ENCODE measurements at regions not wholly inside any gene's neighbourhood (a gene's known extent, or its start where the extent isn't known, plus 50 kb on each side); places are given as distances from the start of the nearest gene placed in this dataset.

DNA sequence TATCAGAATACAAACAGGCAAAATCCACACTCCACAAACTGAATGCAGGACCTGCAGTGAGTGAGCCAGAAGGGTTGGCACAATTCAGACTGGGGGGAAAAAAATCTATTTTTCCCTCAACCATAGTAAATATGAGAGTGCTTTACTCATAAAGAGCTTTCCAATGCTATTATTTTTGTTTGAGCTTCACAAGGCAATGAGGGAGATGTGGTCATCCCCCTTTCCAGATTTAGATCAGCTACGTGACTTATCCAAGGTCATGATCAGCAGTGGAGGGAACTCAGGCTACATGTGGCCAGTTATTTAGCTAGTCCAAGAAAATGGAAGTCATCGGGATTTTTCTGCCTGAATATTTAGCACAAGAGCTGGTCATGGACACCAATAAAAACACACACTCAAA, 120.4 kb upstream of the KLF7 start:
- no peaks in the 10 kb centered on the region for H3K79me2 ChIP-seq (ENCODE audit: control insufficient read depth, insufficient read depth, low read length)
- ATAC-seq (ENCODE audit: low read depth) = no peak
- no peak overlapping the region for H3K27ac Mint-ChIP-seq

DNA sequence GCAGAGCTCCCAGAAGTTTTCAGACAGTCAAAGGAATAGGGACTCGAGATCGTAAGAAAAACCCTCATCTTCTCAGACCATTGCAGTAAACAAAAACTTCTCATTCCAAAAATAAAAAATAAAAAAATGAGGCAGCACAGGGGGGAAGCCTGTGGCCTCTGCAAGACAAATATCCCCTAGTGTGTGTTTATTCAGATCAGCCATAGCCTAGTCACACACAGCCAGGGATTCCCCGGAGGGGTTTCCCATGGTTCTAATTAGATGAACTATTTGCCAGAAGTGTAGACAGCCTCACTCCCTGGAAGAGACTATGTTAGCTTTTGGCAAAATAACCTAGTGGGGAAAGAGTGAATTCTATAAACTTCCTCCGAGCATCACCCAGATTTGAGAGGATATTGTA, 122.9 kb upstream of the KLF7 start:
- Histone ChIP-seq H3K27me3 (replicated peaks in 1 of 4; ENCODE audit: control extremely low read depth in 1 of 4, control insufficient read depth in 3 of 4, insufficient read depth in 4 of 4, low read length in 3 of 4) (no peaks in the 10 kb centered on the region), H4K20me1 (ENCODE audit: control insufficient read depth, insufficient read depth, low read length, poor library complexity, severe bottlenecking) (no peaks in the 10 kb centered on the region), H3K9ac (ENCODE audit: low read length) (no peak overlapping the region), H3K79me2 (ENCODE audit: control insufficient read depth, insufficient read depth, low read length) (no peaks in the 10 kb centered on the region), H3K36me3 (replicated peaks in 1 of 2; ENCODE audit: control extremely low read depth in 1 of 2, control insufficient read depth in 1 of 2, extremely low read depth in 1 of 2, insufficient read depth in 2 of 2, low read length in 1 of 2) (no peaks in the 10 kb centered on the region), H3K4me2 (replicated peaks; ENCODE audit: low read depth, low read length, poor library complexity, severe bottlenecking) (no peak overlapping the region), H3K9me3 (ENCODE audit: control extremely low read depth in 1 of 3, control insufficient read depth in 2 of 3, insufficient read depth in 1 of 3, low read length in 2 of 3) (no peaks in the 10 kb centered on the region), H3K4me3 (ENCODE audit: control extremely low read depth in 1 of 5, extremely low read depth in 1 of 5, insufficient read depth in 1 of 5, low read depth in 2 of 5, low read length in 4 of 5) (no peak overlapping the region), H3K4me1 (ENCODE audit: control insufficient read depth in 2 of 2, insufficient read depth in 2 of 2, low read length in 2 of 2) (no peaks in the 10 kb centered on the region), H2AFZ (ENCODE audit: insufficient read depth, low read depth, low read length, poor library complexity, severe bottlenecking) (no peak overlapping the region), H3K27ac (ENCODE audit: low read length in 2 of 2) (no peak overlapping the region)
- Mint-ChIP-seq H3K27me3 (no peaks in the 10 kb centered on the region), H3K4me1 (peaks cover 9% of the 10 kb centered on the region), H3K4me3 (no peak overlapping the region), H3K27ac (no peak overlapping the region), H3K9me3 (ENCODE audit: insufficient read depth) (no peaks in the 10 kb centered on the region)
- ATAC-seq (ENCODE audit: low read depth) (no peak), DNase-seq (no peak)
- ChIA-PET CTCF (interaction anchor here (1.6 kb wide), 1 partner anchor 594 kb away, joined by 3 read pairs; no protein-coding TSS in a partner anchor), POLR2A (no interaction called here)
- intact Hi-C loops (cut with micrococcal nuclease) = no loop called here
- no peak for TF ChIP-seq EZH2 (IDR thresholded peaks at IDR 0.05; ENCODE audit: borderline replicate concordance, insufficient read depth, low read depth, low read length, poor library complexity, severe bottlenecking)
- TF ChIP-seq CTCF (IDR thresholded peaks at IDR 0.05) = no peak
- WGBS (ENCODE audit: insufficient coverage) = no CpG with 5 or more reads among the region's 4 CpGs

More for the DNA sequence above, 120.4 kb upstream of the KLF7 start:
- Histone ChIP-seq H3K27me3 (replicated peaks in 1 of 4; ENCODE audit: control extremely low read depth in 1 of 4, control insufficient read depth in 3 of 4, insufficient read depth in 4 of 4, low read length in 3 of 4) (no peaks in the 10 kb centered on the region), H3K27ac (ENCODE audit: low read length in 2 of 2) (no peak overlapping the region), H3K4me3 (ENCODE audit: control extremely low read depth in 1 of 5, extremely low read depth in 1 of 5, insufficient read depth in 1 of 5, low read depth in 2 of 5, low read length in 4 of 5) (no peak overlapping the region), H3K4me2 (replicated peaks; ENCODE audit: low read depth, low read length, poor library complexity, severe bottlenecking) (no peak overlapping the region), H3K36me3 (replicated peaks in 1 of 2; ENCODE audit: control extremely low read depth in 1 of 2, control insufficient read depth in 1 of 2, extremely low read depth in 1 of 2, insufficient read depth in 2 of 2, low read length in 1 of 2) (no peaks in the 10 kb centered on the region), H3K4me1 (ENCODE audit: control insufficient read depth in 2 of 2, insufficient read depth in 2 of 2, low read length in 2 of 2) (peaks cover 0 to 3% of the 10 kb centered on the region in 2 donors), H2AFZ (ENCODE audit: insufficient read depth, low read depth, low read length, poor library complexity, severe bottlenecking) (no peak overlapping the region), H3K9me3 (ENCODE audit: control extremely low read depth in 1 of 3, control insufficient read depth in 2 of 3, insufficient read depth in 1 of 3, low read length in 2 of 3) (no peaks in the 10 kb centered on the region), H3K9ac (ENCODE audit: low read length) (no peak overlapping the region), H4K20me1 (ENCODE audit: control insufficient read depth, insufficient read depth, low read length, poor library complexity, severe bottlenecking) (no peaks in the 10 kb centered on the region)
- TF ChIP-seq EZH2 (IDR thresholded peaks at IDR 0.05; ENCODE audit: borderline replicate concordance, insufficient read depth, low read depth, low read length, poor library complexity, severe bottlenecking) = no peak
- TF ChIP-seq CTCF (IDR thresholded peaks at IDR 0.05) = no peak
- peaks cover 6% of the 10 kb centered on the region for H3K27me3 Mint-ChIP-seq
- H3K4me1 Mint-ChIP-seq = peaks cover 11% of the 10 kb centered on the region
- CTCF ChIA-PET = no interaction called here
- DNase-seq = no peak
- intact Hi-C loops (cut with micrococcal nuclease) = no loop called here
- 100% methylated on average over 1 of the region's 2 CpGs for WGBS (ENCODE audit: insufficient coverage)
- no peaks in the 10 kb centered on the region for H3K9me3 Mint-ChIP-seq (ENCODE audit: insufficient read depth)
- POLR2A ChIA-PET = interaction anchor here (0.6 kb wide), 1 partner anchor 12 kb away, joined by 4 read pairs; no protein-coding TSS in a partner anchor
- H3K4me3 Mint-ChIP-seq = no peak overlapping the region

Data from B cell (primary cell).